HUES64 (cell line): ENCODE measurements at regions not wholly inside any gene's neighbourhood (a gene's known extent, or its start where the extent isn't known, plus 50 kb on each side); places are given as distances from the start of the nearest gene placed in this dataset.

Experiments used
- H3K27ac ChIP-seq: 2 replicates; pipeline ENCODE4 v1.7.0; 2013; ENCODE audit warnings: low read depth, low read length, inconsistent platforms
- H3K27me3 ChIP-seq: 2 replicates; pipeline ENCODE4 v1.6.1; 2013; ENCODE audit warnings: mild to moderate bottlenecking, low read length; ENCODE audit not compliant: insufficient read depth
- H3K36me3 ChIP-seq: 2 replicates; pipeline ENCODE4 v1.6.1; 2013; ENCODE audit warnings: mild to moderate bottlenecking, low read length; ENCODE audit not compliant: insufficient read depth
- H3K4me1 ChIP-seq: 2 replicates; pipeline ENCODE4 v1.6.1; 2013; ENCODE audit warnings: mild to moderate bottlenecking, low read length, moderate library complexity; ENCODE audit not compliant: insufficient read depth
- H3K4me3 ChIP-seq: 2 replicates; pipeline ENCODE4 v1.5.1; 2013; ENCODE audit warnings: mild to moderate bottlenecking, low read length, moderate library complexity
- H3K9ac ChIP-seq: 2 replicates; pipeline ENCODE4 v1.6.1; 2013; ENCODE audit warnings: mild to moderate bottlenecking, low read depth, low read length
- H3K9me3 ChIP-seq: 2 replicates; pipeline ENCODE4 v1.6.1; 2013; ENCODE audit warnings: low read depth, low read length; ENCODE audit not compliant: insufficient read depth
- WGBS: fragments of 150-250, 120-280 bp; methylation state at CpG from one replicate; pipeline ENCODE4 v1.1.7; 2013; ENCODE audit warnings: missing lambda C conversion rate; 5-methylcytosine and 5-hydroxymethylcytosine counted together

- Histone ChIP-seq H3K4me1 (no peaks in the 10 kb centered on the region), H3K36me3 (no peaks in the 10 kb centered on the region), H3K27ac (no peak overlapping the region), H3K9me3 (no peaks in the 10 kb centered on the region), H3K9ac (no peak overlapping the region), H3K4me3 (no peak overlapping the region), H3K27me3 (no peaks in the 10 kb centered on the region)
- WGBS, result 100% methylated on average over 1 of the region's 1 CpG
Observed at GRCh38 chr6:153644000-153644399, 395.0 kb upstream of the OPRM1 start.

- H3K27ac ChIP-seq, result no peak overlapping the region
- H3K4me3 ChIP-seq, result no peak overlapping the region
- no peaks in the 10 kb centered on the region for H3K9me3 ChIP-seq
- no peaks in the 10 kb centered on the region for H3K4me1 ChIP-seq
- no peaks in the 10 kb centered on the region for H3K27me3 ChIP-seq
- H3K36me3 ChIP-seq, result no peaks in the 10 kb centered on the region
- no peak overlapping the region for H3K9ac ChIP-seq
Observed at GRCh38 chr6:153634416-153634815, 404.6 kb upstream of the OPRM1 start.

- Histone ChIP-seq H3K9me3 (no peaks in the 10 kb centered on the region), H3K4me3 (no peak overlapping the region), H3K4me1 (peaks cover 7% of the 10 kb centered on the region), H3K9ac (no peak overlapping the region), H3K27ac (peak overlapping the region; percentile 2; the same call in 1 of the 2 replicates), H3K36me3 (no peaks in the 10 kb centered on the region), H3K27me3 (no peaks in the 10 kb centered on the region)
- WGBS, result 75% methylated on average over 3 of the region's 3 CpGs
Observed at GRCh38 chr6:153625089-153625488, 414.0 kb upstream of the OPRM1 start.

- 100% methylated on average over 1 of the region's 1 CpG for WGBS
- H3K27ac ChIP-seq, result no peak overlapping the region
- H3K4me3 ChIP-seq, result no peak overlapping the region
- H3K9me3 ChIP-seq, result no peaks in the 10 kb centered on the region
- H3K36me3 ChIP-seq, result no peaks in the 10 kb centered on the region
- H3K4me1 ChIP-seq, result peaks cover 7% of the 10 kb centered on the region
- no peaks in the 10 kb centered on the region for H3K27me3 ChIP-seq
- no peak overlapping the region for H3K9ac ChIP-seq
Observed at GRCh38 chr6:153624528-153624927, 414.5 kb upstream of the OPRM1 start.

GRCh38 chr6:153623496-153623895, 415.5 kb upstream of the OPRM1 start:
- no peak overlapping the region for H3K27ac ChIP-seq
- no peak overlapping the region for H3K4me3 ChIP-seq
- H3K9ac ChIP-seq, result no peak overlapping the region
- no peaks in the 10 kb centered on the region for H3K36me3 ChIP-seq
- peaks cover 7% of the 10 kb centered on the region for H3K4me1 ChIP-seq
- H3K9me3 ChIP-seq, result no peaks in the 10 kb centered on the region
- H3K27me3 ChIP-seq, result no peaks in the 10 kb centered on the region
- 96% methylated on average over 1 of the region's 2 CpGs for WGBS

GRCh38 chr6:153621491-153621890, 417.5 kb upstream of the OPRM1 start:
- Histone ChIP-seq H3K9ac (no peak overlapping the region), H3K4me1 (peaks cover 18% of the 10 kb centered on the region), H3K36me3 (no peaks in the 10 kb centered on the region), H3K27ac (no peak overlapping the region), H3K9me3 (no peaks in the 10 kb centered on the region), H3K27me3 (no peaks in the 10 kb centered on the region), H3K4me3 (no peak overlapping the region)
- WGBS, result 96% methylated on average over 2 of the region's 2 CpGs

- Histone ChIP-seq H3K27me3 (no peaks in the 10 kb centered on the region), H3K36me3 (no peaks in the 10 kb centered on the region), H3K27ac (no peak overlapping the region), H3K9me3 (no peaks in the 10 kb centered on the region), H3K4me1 (peaks cover 21% of the 10 kb centered on the region), H3K9ac (no peak overlapping the region), H3K4me3 (no peak overlapping the region)
- WGBS, result 93% methylated on average over 5 of the region's 5 CpGs
Observed at GRCh38 chr6:153621070-153621469, 418.0 kb upstream of the OPRM1 start.

- WGBS, result 86% methylated on average over 8 of the region's 8 CpGs
- Histone ChIP-seq H3K36me3 (no peaks in the 10 kb centered on the region), H3K4me3 (no peak overlapping the region), H3K4me1 (peaks cover 17% of the 10 kb centered on the region), H3K9ac (no peak overlapping the region), H3K9me3 (no peaks in the 10 kb centered on the region), H3K27me3 (no peaks in the 10 kb centered on the region), H3K27ac (no peak overlapping the region)
Observed at GRCh38 chr6:153618371-153619322, 420.4 kb upstream of the OPRM1 start.

GRCh38 chr6:153616506-153616905, 422.5 kb upstream of the OPRM1 start:
- 39% methylated on average over 6 of the region's 6 CpGs for WGBS
- no peak overlapping the region for H3K27ac ChIP-seq
- H3K4me1 ChIP-seq, result peaks cover 17% of the 10 kb centered on the region

GRCh38 chr6:153613719-153614455, 425.2 kb upstream of the OPRM1 start:
- no peak overlapping the region for H3K27ac ChIP-seq
- H3K4me3 ChIP-seq, result no peak overlapping the region
- H3K36me3 ChIP-seq, result no peaks in the 10 kb centered on the region
- no peak overlapping the region for H3K9ac ChIP-seq
- no peaks in the 10 kb centered on the region for H3K27me3 ChIP-seq
- no peaks in the 10 kb centered on the region for H3K9me3 ChIP-seq
- peaks cover 17% of the 10 kb centered on the region for H3K4me1 ChIP-seq

More at GRCh38 chr6:153616506-153616905, 422.5 kb upstream of the OPRM1 start:
- no peaks in the 10 kb centered on the region for H3K36me3 ChIP-seq
- H3K4me3 ChIP-seq, result no peak overlapping the region
- no peak overlapping the region for H3K9ac ChIP-seq
- no peaks in the 10 kb centered on the region for H3K27me3 ChIP-seq
- no peaks in the 10 kb centered on the region for H3K9me3 ChIP-seq

GRCh38 chr6:153602401-153602800, 436.6 kb upstream of the OPRM1 start:
- 73% methylated on average over 1 of the region's 2 CpGs for WGBS
- no peaks in the 10 kb centered on the region for H3K27me3 ChIP-seq
- no peak overlapping the region for H3K4me3 ChIP-seq
- H3K9me3 ChIP-seq, result no peaks in the 10 kb centered on the region
- no peak overlapping the region for H3K9ac ChIP-seq
- H3K27ac ChIP-seq, result no peak overlapping the region
- H3K4me1 ChIP-seq, result no peaks in the 10 kb centered on the region
- H3K36me3 ChIP-seq, result no peaks in the 10 kb centered on the region
